ENCODE measurements at regions not wholly inside any gene's neighbourhood (a gene's known extent, or its start where the extent isn't known, plus 50 kb on each side); places are given as distances from the start of the nearest gene placed in this dataset.
"Not testable (repeated sequence)": the region's sequence is repeated elsewhere in the genome, so short reads cannot be mapped to it uniquely, and the experiment has no call there.

DNA sequence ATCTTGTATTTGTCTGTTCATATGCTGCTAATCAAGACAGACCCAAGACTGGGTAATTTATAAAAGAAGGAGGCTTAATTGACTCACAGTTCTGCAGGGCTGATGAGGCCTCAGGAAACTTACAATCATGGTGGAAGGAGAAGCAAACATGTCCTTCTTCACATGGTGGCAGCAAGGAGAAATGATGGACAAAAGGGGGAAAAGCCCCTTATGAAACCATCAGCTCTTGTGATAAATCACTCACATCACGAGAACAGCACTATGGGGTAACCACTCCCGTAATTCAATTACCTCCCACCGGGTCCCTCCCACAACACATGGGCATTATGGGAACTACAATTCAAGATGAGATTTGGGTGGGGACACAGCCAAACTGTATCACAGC lies 117.0 kb downstream of the TTC6 start:
- DNase-seq, result not testable (repeated sequence)

DNA sequence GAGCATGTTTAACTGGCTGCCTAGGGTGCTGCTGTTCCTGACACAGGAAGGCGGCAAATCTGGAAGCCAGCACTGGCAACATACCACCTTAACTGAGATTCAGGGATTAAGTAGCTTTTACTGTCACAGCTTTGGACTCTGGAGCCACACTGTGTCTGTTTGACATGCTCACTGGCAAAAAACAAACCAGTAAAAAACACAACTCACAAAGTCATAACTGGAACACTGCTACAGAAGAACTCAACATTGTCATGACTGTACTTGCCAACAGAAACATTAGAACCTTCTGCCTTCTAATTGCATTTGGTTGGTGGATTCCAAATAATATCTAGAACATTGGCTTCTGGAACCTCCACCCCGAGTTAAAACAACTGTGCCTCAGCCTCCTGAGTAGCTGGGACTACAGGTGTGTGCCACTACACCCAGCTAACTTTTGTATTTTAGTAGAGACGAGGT lies 117.6 kb downstream of the TTC6 start:
- DNase-seq, result no peak

DNA sequence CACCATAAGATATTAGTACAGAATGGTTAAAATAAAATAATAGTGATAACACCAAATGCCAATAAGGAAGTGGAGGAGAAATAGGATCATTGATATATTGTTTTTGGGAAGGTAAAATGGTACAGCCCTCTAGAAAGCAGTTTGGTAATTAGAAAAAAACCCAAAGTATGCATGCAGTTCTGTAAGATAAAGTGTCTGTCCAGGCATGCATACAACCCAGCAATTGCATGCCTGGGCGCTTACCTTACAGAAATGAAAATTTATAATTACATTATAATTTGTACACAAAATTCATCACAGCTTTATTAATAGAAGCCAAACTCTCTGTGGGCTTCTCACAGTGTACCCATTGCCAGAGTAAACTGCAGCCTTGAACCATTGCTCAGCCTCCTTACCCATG lies 124.7 kb downstream of the TTC6 start:
- no peak for DNase-seq

DNA sequence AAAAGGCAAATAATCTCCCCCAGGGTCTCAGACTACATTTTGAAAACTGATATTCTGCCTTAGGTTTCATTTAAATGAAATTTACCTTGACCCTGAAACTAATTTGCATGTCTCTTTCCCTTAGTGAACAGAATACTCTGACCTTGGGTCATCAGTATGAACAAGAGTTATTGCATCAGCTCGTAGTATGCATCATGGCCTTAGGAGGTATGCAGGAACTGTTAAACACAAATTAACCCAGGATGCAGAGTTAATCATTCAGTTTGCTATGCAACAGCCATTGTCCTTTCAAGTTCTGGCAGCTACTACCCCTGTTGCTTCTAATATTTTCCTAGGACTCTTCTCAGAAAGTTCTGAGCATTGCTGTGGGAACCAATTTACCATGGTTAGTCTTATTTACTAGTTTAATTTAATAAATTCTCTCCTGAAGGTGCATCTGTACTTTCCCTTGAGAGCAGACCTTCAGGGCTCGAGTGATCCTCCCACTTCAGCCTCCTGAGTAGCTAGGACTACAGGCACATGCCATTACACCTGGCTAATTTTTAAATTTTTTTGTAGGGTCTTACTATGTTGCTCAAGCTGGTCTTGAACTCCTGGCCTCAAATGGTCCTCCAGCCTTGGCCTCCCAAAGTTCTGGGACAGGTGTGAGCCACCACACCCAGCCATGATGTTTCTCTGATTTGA lies 126.7 kb downstream of the TTC6 start:
- no peak for DNase-seq

GRCh38 chr14:37723515-37723914 lies 128.1 kb downstream of the TTC6 start:
- DNase-seq, result no peak

DNA sequence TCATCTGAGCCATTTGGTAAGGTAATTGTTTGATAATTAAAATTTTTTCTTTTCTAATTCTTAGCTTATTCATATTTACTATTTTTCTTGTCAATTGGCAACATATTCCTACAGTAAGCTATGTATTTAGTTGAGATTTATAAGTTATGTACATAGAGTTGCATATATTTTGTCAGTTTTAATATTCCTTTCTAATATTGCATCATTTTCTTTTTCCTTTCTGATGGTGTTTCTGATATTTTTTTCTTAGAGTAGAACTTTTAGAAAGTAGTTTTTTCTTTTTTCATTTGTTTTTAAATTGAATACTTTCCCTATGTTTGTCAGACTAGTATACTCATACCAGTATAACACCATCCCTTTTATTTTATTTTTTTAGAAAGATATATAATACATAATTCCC lies 131.3 kb downstream of the TTC6 start:
- no peak for DNase-seq

GRCh38 chr14:37729218-37729617 lies 133.8 kb downstream of the TTC6 start:
- no peak for DNase-seq

GRCh38 chr14:37731094-37731493 lies 135.7 kb downstream of the TTC6 start:
- DNase-seq, result no peak

- DNase-seq, result no peak
These were observed 150.2 kb downstream of the TTC6 start for GRCh38 chr14:37745657-37746056.

DNA sequence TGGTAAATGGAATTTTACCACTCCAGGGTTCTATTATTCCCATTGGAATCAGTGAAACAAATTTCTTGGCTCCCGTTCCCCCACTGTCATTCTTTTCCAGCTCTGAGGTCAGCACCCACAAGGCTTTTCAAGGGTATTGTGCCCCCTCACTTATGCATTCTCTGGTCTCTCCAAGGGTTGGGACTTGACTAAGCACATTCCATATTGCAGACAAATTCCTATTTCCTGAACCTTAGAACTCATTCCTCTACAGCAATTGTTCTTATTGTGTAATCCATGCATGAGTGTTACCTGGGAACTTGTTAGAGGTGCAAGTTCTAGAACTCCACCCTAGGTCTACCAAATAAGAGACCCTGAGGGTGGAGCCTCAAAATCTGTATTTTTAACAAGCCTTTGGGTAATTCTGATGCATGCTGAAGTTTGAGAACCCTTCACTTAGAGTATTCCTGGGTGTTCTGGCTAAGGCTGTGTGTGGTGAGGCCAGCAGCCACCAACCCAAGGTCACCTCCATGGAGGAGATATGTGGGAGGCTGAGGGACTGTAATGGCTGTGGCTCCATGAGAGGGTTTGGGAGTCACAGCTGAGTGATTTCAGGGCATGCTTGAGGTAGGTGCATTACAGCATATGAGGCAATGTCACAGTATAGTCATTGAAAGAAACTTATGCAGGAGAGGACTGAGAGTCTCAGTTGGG lies 150.9 kb downstream of the TTC6 start:
- DNase-seq, result no peak

- DNase-seq, result no peak
These were observed 158.0 kb downstream of the TTC6 start for GRCh38 chr14:37753459-37753858.

GRCh38 chr14:37760275-37760674 lies 164.8 kb downstream of the TTC6 start:
- not testable (repeated sequence) for DNase-seq

GRCh38 chr14:37763266-37763665 lies 167.8 kb downstream of the TTC6 start:
- DNase-seq, result no peak

- DNase-seq, result not testable (repeated sequence)
These were observed 176.9 kb downstream of the TTC6 start for GRCh38 chr14:37772283-37772682.

- no peak for DNase-seq
These were observed 181.5 kb downstream of the TTC6 start for GRCh38 chr14:37776791-37777499.

DNA sequence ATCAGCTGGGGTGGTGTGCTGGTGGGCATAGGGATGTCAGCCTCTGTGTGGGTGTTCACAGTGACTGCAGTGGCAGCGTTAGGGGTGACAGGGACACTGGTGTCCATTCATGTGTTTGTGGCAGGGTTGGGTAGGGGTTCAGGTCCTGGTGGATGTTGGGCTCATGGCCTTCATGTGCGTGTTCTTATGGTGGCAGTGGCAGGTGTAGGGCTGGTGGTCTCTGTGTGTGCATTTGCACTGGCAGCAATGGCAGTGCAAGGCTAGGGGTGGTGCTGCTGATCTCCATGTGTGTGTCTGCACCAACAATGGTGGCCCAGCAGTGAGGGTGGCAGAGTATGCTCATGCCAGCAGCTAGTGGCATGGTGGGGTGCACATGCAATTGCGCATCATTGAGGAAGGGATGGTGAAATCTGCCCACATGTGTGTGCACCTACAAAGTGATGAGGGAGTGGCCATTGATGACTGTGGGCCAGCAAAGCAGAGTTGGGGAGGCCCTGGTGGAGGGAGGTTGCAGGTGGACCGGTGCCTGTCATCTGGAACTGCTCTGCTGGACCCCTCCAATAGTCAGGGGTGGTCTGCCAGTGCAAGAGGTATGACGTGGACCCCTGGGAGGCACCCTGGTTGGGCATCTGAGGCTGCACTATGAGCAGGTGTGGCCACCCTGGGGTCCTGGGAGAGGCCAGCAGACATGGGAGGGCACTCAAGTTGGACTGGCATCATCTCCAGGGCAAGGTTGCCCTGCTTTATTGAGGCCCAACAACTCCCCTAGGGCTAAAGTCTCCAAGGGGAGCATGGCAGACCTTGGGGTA lies 182.9 kb downstream of the TTC6 start:
- no peak for DNase-seq

- DNase-seq, result no peak
These were observed 184.1 kb downstream of the TTC6 start for GRCh38 chr14:37779480-37779879.

GRCh38 chr14:37780731-37781130 lies 185.3 kb downstream of the TTC6 start:
- DNase-seq, result not testable (repeated sequence)

GRCh38 chr14:37784203-37784826 lies 188.9 kb downstream of the TTC6 start:
- not testable (repeated sequence) for DNase-seq

GRCh38 chr14:37784827-37785223 lies 189.4 kb downstream of the TTC6 start:
- not testable (repeated sequence) for DNase-seq

- DNase-seq, result not testable (repeated sequence)
These were observed 189.9 kb downstream of the TTC6 start for GRCh38 chr14:37785298-37785697.

DNA sequence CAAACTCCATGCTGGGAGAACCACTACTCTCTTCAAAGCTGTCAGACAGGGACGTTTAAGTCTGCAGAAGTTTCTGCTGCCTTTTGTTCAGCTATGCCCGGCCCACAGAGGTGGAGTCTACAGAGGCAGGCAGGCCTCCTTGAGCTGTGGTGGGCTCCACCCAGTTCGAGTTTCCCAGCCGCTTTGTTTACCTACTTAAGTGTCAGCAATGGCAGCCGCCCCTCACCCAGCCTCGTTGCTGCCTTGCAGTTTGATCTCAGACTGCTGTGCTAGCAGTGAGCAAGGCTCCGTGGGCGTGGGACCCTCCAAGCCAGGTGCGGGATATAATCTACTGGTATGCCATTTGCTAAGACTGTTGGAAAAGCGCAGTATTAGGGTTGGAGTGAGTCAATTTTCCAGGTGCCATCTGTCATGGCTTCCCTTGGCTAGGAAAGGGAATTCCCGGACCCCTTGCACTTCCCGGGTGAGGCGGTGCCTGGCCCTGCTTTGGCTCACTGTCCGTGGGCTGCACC lies 190.7 kb downstream of the TTC6 start:
- not testable (repeated sequence) for DNase-seq

Data from stimulated activated CD4-positive, alpha-beta T cell treated with anti-CD3 and anti-CD28 coated beads, Interleukin-4, amount 100 ng/mL, for 1 hour (primary cell).